ENCODE measurements at regions not wholly inside any gene's neighbourhood (a gene's known extent, or its start where the extent isn't known, plus 50 kb on each side); places are given as distances from the start of the nearest gene placed in this dataset.
A peak's percentile ranks its signal among the peaks of the same experiment; 100 is the strongest.

GRCh38 chr9:119078015-119078414, 291.2 kb downstream of the BRINP1 start:
- no peak for ATAC-seq

GRCh38 chr9:119083673-119084072, 285.6 kb downstream of the BRINP1 start:
- no peak for ATAC-seq
- no peak for FAIRE-seq
- Histone ChIP-seq H3K27me3 (no peaks in the 10 kb centered on the region), H3K27ac (no peak overlapping the region), H3K9me3 (no peaks in the 10 kb centered on the region), H3K36me3 (no peaks in the 10 kb centered on the region), H3K4me1 (no peaks in the 10 kb centered on the region), H3K4me3 (no peak overlapping the region)
- TF ChIP-seq CTCF (IDR thresholded peaks at IDR 0.05) = no peak
- intact Hi-C loops (cut with DNase I) = no loop called here
- DNase-seq = no peak
- WGBS, 2 donors = 9 to 13% methylated on average over 3 of the region's 3 CpGs

More at GRCh38 chr9:119078015-119078414, 291.2 kb downstream of the BRINP1 start:
- H3K4me3 ChIP-seq = no peak overlapping the region
- H3K27ac ChIP-seq = no peak overlapping the region
- H3K27me3 ChIP-seq = no peaks in the 10 kb centered on the region
- H3K9me3 ChIP-seq = no peaks in the 10 kb centered on the region
- FAIRE-seq (no peak), DNase-seq (no peak)
- intact Hi-C loops (cut with DNase I) = no loop called here
- no peaks in the 10 kb centered on the region for H3K36me3 ChIP-seq
- H3K4me1 ChIP-seq = no peaks in the 10 kb centered on the region
- 40 to 43% methylated on average over 1 of the region's 1 CpG for WGBS, 2 donors
- TF ChIP-seq CTCF (IDR thresholded peaks at IDR 0.05) = no peak

- no peak for FAIRE-seq
- 86 to 100% methylated on average over 1 of the region's 1 CpG for WGBS, 2 donors
These were observed 282.6 kb downstream of the BRINP1 start for GRCh38 chr9:119086590-119086989.

GRCh38 chr9:119088002-119088547, 281.2 kb downstream of the BRINP1 start:
- ATAC-seq (peak in 2 of 4 donors; percentile 44 to 51), FAIRE-seq (no peak), DNase-seq (no peak)
- Histone ChIP-seq H3K9me3 (no peaks in the 10 kb centered on the region), H3K27me3 (no peaks in the 10 kb centered on the region), H3K36me3 (no peaks in the 10 kb centered on the region), H3K4me3 (no peak overlapping the region), H3K27ac (no peak overlapping the region), H3K4me1 (no peaks in the 10 kb centered on the region)
- no peak for TF ChIP-seq CTCF (IDR thresholded peaks at IDR 0.05)
- intact Hi-C loops (cut with DNase I) = no loop called here
- 27 to 33% methylated on average over 5 of the region's 5 CpGs for WGBS, 2 donors

More at GRCh38 chr9:119086590-119086989, 282.6 kb downstream of the BRINP1 start:
- no peaks in the 10 kb centered on the region for H3K9me3 ChIP-seq
- no peaks in the 10 kb centered on the region for H3K4me1 ChIP-seq
- DNase-seq = no peak
- H3K27ac ChIP-seq = no peak overlapping the region
- no peak for ATAC-seq
- intact Hi-C loops (cut with DNase I) = no loop called here
- no peak overlapping the region for H3K4me3 ChIP-seq
- H3K27me3 ChIP-seq = no peaks in the 10 kb centered on the region
- no peaks in the 10 kb centered on the region for H3K36me3 ChIP-seq
- TF ChIP-seq CTCF (IDR thresholded peaks at IDR 0.05) = no peak

- intact Hi-C loops (cut with DNase I) = no loop called here
- Histone ChIP-seq H3K9me3 (no peaks in the 10 kb centered on the region), H3K36me3 (no peaks in the 10 kb centered on the region), H3K27ac (no peak overlapping the region), H3K4me3 (no peak overlapping the region), H3K27me3 (no peaks in the 10 kb centered on the region), H3K4me1 (no peaks in the 10 kb centered on the region)
- 5 to 18% methylated on average over 1 of the region's 1 CpG for WGBS, 2 donors
- DNase-seq (no peak), ATAC-seq (no peak), FAIRE-seq (no peak)
- TF ChIP-seq CTCF (IDR thresholded peaks at IDR 0.05) = no peak
These were observed 278.2 kb downstream of the BRINP1 start for GRCh38 chr9:119091074-119091473.
